SH-SY5Y (cell line): ENCODE measurements at regions not wholly inside any gene's neighbourhood (a gene's known extent, or its start where the extent isn't known, plus 50 kb on each side); places are given as distances from the start of the nearest gene placed in this dataset.

Source experiments
- GATA2 ChIP-seq: IDR thresholded peaks from 2 replicates; pipeline ENCODE4 v1.6.1; 2011; ENCODE audit warnings: mild to moderate bottlenecking, low read depth, low read length
- GATA3 ChIP-seq: IDR thresholded peaks from 2 replicates; pipeline ENCODE4 v1.6.1; 2011; ENCODE audit warnings: low read depth, mild to moderate bottlenecking, low read length, moderate library complexity

- TF ChIP-seq GATA2: no peak
- no peak for TF ChIP-seq GATA3
Observed at GRCh38 chr14:49478784-49479183, 107.4 kb downstream of the RPS29 start.
